ENCODE measurements at regions not wholly inside any gene's neighbourhood (a gene's known extent, or its start where the extent isn't known, plus 50 kb on each side); places are given as distances from the start of the nearest gene placed in this dataset.

DNA sequence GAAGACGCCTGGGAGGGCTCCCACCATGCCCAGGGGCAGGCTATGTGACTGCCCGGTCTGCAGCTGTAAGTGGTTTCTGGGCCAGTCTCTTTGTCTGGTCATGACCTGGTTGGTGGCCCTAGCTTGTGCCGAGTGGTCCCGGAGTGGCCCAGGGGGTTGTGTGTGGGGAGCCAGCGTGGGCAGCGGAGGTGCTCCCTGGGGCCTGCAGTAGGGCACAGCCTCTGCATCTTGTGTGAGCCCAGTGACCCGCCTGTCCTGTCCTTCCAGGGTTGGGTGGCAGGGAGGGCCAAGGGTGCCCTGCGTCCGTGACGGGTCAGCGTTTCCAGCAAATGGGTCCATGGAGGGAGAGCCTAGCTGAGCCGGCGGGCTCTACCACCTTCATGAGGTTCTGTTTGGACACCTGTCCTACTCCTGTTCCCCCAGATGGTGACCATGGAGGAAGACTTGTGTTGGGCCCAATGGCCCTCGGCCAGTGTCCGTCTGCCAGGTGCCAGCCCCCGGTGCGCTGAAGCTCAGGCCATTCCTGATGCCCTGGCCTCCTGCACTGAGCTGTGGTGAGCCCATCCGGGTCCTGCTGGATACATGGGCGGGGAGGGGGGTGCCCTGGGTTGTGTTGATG lies 215.4 kb downstream of the SNRPN start:
- TF ChIP-seq, protein P1, sequence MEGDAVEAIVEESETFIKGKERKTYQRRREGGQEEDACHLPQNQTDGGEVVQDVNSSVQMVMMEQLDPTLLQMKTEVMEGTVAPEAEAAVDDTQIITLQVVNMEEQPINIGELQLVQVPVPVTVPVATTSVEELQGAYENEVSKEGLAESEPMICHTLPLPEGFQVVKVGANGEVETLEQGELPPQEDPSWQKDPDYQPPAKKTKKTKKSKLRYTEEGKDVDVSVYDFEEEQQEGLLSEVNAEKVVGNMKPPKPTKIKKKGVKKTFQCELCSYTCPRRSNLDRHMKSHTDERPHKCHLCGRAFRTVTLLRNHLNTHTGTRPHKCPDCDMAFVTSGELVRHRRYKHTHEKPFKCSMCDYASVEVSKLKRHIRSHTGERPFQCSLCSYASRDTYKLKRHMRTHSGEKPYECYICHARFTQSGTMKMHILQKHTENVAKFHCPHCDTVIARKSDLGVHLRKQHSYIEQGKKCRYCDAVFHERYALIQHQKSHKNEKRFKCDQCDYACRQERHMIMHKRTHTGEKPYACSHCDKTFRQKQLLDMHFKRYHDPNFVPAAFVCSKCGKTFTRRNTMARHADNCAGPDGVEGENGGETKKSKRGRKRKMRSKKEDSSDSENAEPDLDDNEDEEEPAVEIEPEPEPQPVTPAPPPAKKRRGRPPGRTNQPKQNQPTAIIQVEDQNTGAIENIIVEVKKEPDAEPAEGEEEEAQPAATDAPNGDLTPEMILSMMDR (IDR thresholded peaks at IDR 0.05) = no peak
- no peak for TF ChIP-seq POLR2A (IDR thresholded peaks at IDR 0.05)

Measured in uterus (tissue), 2 donors.